ENCODE measurements at regions not wholly inside any gene's neighbourhood (a gene's known extent, or its start where the extent isn't known, plus 50 kb on each side); places are given as distances from the start of the nearest gene placed in this dataset.

GRCh38 chr4:137238456-137239162 lies 293.7 kb downstream of the PCDH18 start:
- Histone ChIP-seq H3K27ac (no peak overlapping the region), H3K27me3 (no peaks in the 10 kb centered on the region), H3K36me3 (no peaks in the 10 kb centered on the region), H3K9ac (ENCODE audit: low read depth in 2 of 2, low read length in 2 of 2) (no peak overlapping the region), H3K9me3 (no peaks in the 10 kb centered on the region), H3K4me3 (no peak overlapping the region), H3K4me1 (no peaks in the 10 kb centered on the region)
- intact Hi-C loops (cut with DNase I) = no loop called here
- TF ChIP-seq, protein P1, sequence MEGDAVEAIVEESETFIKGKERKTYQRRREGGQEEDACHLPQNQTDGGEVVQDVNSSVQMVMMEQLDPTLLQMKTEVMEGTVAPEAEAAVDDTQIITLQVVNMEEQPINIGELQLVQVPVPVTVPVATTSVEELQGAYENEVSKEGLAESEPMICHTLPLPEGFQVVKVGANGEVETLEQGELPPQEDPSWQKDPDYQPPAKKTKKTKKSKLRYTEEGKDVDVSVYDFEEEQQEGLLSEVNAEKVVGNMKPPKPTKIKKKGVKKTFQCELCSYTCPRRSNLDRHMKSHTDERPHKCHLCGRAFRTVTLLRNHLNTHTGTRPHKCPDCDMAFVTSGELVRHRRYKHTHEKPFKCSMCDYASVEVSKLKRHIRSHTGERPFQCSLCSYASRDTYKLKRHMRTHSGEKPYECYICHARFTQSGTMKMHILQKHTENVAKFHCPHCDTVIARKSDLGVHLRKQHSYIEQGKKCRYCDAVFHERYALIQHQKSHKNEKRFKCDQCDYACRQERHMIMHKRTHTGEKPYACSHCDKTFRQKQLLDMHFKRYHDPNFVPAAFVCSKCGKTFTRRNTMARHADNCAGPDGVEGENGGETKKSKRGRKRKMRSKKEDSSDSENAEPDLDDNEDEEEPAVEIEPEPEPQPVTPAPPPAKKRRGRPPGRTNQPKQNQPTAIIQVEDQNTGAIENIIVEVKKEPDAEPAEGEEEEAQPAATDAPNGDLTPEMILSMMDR (IDR thresholded peaks at IDR 0.05) = no peak
- DNase-seq = no peak

DNA sequence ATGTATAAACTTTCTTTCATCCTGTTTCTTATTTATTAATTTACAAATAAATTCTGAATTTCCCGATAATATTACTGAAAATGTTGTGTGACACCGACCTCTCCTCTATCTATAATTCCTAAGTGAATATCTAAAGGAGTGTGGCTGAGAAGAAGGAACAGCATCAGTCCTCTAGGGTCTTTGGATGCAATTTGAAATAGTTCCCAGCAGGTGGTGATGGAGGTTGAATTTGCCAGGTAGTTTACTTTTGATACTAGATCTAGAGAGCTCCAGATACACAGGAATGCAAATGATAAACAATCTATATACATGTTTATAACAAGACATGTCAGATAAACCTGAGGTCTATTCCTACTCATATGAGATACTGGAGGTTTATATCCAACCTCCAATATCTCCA lies 305.4 kb downstream of the PCDH18 start:
- H3K27ac ChIP-seq = no peak overlapping the region
- H3K4me1 ChIP-seq = no peaks in the 10 kb centered on the region
- H3K27me3 ChIP-seq = no peaks in the 10 kb centered on the region
- TF ChIP-seq, protein P1 (IDR thresholded peaks at IDR 0.05) = no peak
- H3K9ac ChIP-seq (ENCODE audit: low read depth in 2 of 2, low read length in 2 of 2) = no peak overlapping the region
- H3K36me3 ChIP-seq = no peaks in the 10 kb centered on the region
- intact Hi-C loops (cut with DNase I) = no loop called here
- no peaks in the 10 kb centered on the region for H3K9me3 ChIP-seq
- H3K4me3 ChIP-seq = no peak overlapping the region
- no peak for DNase-seq

DNA sequence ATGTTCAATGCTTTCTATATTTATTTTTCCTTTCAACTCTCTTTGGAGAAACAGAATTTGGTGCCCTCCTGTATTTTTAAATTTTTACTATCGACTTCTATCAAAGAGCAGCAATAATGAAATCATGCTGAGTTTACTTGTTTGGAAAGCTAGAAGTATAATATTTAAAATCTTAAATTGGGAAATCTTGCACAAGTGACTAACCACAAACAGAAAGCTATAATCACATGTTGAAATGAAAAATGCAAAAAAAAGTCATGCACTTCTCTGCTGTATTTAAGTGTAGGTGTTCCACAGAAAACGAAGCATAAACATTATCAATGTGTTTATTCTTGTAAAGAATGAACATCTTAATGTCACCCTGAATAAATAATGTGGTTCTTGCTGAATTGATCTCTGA lies 306.1 kb downstream of the PCDH18 start:
- TF ChIP-seq, protein P1 (IDR thresholded peaks at IDR 0.05) = no peak
- intact Hi-C loops (cut with DNase I) = no loop called here
- H3K4me1 ChIP-seq = no peaks in the 10 kb centered on the region
- no peak overlapping the region for H3K27ac ChIP-seq
- H3K4me3 ChIP-seq = no peak overlapping the region
- H3K36me3 ChIP-seq = no peaks in the 10 kb centered on the region
- no peaks in the 10 kb centered on the region for H3K9me3 ChIP-seq
- DNase-seq = no peak
- no peak overlapping the region for H3K9ac ChIP-seq (ENCODE audit: low read depth in 2 of 2, low read length in 2 of 2)
- no peaks in the 10 kb centered on the region for H3K27me3 ChIP-seq

DNA sequence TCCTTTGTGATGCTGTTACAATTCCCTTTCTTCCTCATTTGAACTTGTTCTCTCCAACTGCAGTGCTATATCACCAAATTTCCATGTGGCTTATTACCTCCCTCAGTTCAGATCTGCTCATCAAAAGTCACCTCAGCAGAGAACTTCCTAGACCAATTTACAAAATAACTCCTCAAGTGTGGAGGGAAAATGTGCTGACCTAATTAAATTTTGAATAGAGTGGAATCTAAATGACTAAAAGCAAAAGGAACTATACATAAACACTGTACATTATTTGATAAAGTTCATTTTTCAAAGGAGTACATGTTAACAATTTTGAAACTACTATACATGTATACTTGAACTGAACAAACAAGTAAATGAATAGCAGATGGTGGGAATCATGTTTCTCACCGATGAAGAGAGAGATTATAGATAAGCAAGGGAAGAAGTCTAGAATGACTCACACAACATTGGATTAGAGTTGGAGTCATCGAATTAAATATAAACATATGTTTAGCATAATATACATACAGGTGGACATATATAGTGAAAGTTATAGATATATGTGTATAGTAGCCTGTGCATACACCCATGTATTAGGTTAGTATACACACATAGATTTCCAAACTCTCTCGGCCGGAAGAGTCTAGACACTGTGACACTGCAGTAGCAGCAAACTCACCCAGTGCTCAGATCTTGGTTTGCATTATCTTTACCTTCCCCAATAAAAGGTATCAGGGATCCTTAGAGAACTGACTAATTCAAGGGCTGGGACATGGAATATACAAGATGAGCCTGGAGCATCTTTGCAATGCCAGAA lies 318.7 kb downstream of the PCDH18 start:
- TF ChIP-seq, protein P1 (IDR thresholded peaks at IDR 0.05) = no peak
- Histone ChIP-seq H3K27me3 (no peaks in the 10 kb centered on the region), H3K9ac (ENCODE audit: low read depth in 2 of 2, low read length in 2 of 2) (no peak overlapping the region), H3K9me3 (no peaks in the 10 kb centered on the region), H3K36me3 (no peaks in the 10 kb centered on the region), H3K27ac (no peak overlapping the region), H3K4me3 (no peak overlapping the region), H3K4me1 (no peaks in the 10 kb centered on the region)
- intact Hi-C loops (cut with DNase I) = no loop called here
- no peak for DNase-seq

DNA sequence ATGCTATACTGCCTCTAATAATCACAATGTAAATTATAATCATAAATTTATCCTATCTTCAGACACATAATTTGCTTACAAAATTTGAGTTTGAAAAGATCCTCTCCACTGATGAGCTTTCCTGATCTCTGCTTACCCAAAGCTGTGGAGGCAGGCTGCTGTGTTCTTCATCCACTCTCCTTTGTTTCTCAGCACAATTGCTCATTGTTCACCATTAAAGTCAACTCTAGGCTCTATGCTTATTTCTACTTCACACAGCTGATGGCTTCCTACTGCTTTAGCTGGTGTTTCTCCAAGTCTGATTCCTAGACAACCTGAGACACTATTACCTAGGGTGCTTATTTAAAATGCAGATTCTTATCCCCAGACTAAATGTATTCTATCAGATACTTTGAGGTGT lies 319.7 kb downstream of the PCDH18 start:
- Histone ChIP-seq H3K4me3 (no peak overlapping the region), H3K4me1 (no peaks in the 10 kb centered on the region), H3K27ac (no peak overlapping the region), H3K36me3 (no peaks in the 10 kb centered on the region), H3K27me3 (no peaks in the 10 kb centered on the region), H3K9ac (ENCODE audit: low read depth in 2 of 2, low read length in 2 of 2) (no peak overlapping the region), H3K9me3 (no peaks in the 10 kb centered on the region)
- TF ChIP-seq, protein P1 (IDR thresholded peaks at IDR 0.05) = no peak
- intact Hi-C loops (cut with DNase I) = no loop called here
- DNase-seq = no peak

Data from colonic mucosa (tissue), 4 donors.